H9 (cell line): ENCODE measurements at regions not wholly inside any gene's neighbourhood (a gene's known extent, or its start where the extent isn't known, plus 50 kb on each side); places are given as distances from the start of the nearest gene placed in this dataset.

Experiments used
- DNase-seq: peaks from one replicate; pipeline ENCODE4 v3.0.0-alpha.2; 2017
- H2AFZ ChIP-seq: one replicate; pipeline ENCODE4 v1.6.1; 2013; ENCODE audit warnings: mild to moderate bottlenecking, low read length, control low read depth, moderate library complexity
- H2AK5ac ChIP-seq: 2 replicates; pipeline ENCODE4 v1.6.1; 2013; ENCODE audit warnings: low read length, control low read depth, mixed read lengths; ENCODE audit not compliant: insufficient read length
- H2BK120ac ChIP-seq: one replicate; pipeline ENCODE4 v1.6.1; 2013; ENCODE audit warnings: low read depth, mild to moderate bottlenecking, low read length, control low read depth, inconsistent platforms; ENCODE audit not compliant: poor library complexity, severe bottlenecking
- H2BK12ac ChIP-seq: 2 replicates; pipeline ENCODE4 v1.6.1; 2013; ENCODE audit warnings: low read length, control low read depth, mixed read lengths, low read depth; ENCODE audit not compliant: insufficient read length
- H2BK15ac ChIP-seq: 2 replicates; pipeline ENCODE4 v1.6.1; 2013; ENCODE audit warnings: low read depth, low read length, control low read depth
- H2BK20ac ChIP-seq: one replicate; pipeline ENCODE4 v1.6.1; 2013; ENCODE audit warnings: low read depth, mild to moderate bottlenecking, low read length, control low read depth, inconsistent platforms; ENCODE audit not compliant: poor library complexity, severe bottlenecking
- H2BK5ac ChIP-seq: 2 replicates; pipeline ENCODE4 v1.6.1; 2013; ENCODE audit warnings: low read length, control low read depth, mixed read lengths; ENCODE audit not compliant: insufficient read length
- H3K14ac ChIP-seq: 2 replicates; pipeline ENCODE4 v1.6.1; 2013; ENCODE audit warnings: low read length, control low read depth; ENCODE audit not compliant: insufficient read depth
- H3K18ac ChIP-seq: 2 replicates; pipeline ENCODE4 v1.6.1; 2013; ENCODE audit warnings: low read depth, mild to moderate bottlenecking, mixed read lengths, low read length, control low read depth; ENCODE audit not compliant: insufficient read length
- H3K23ac ChIP-seq: 2 replicates; pipeline ENCODE4 v1.6.1; 2013; ENCODE audit warnings: low read length, control low read depth, mixed read lengths, low read depth; ENCODE audit not compliant: insufficient read length
- H3K23me2 ChIP-seq: 2 replicates; pipeline ENCODE4 v1.6.1; 2013; ENCODE audit warnings: low read depth, mild to moderate bottlenecking, mixed read lengths, low read length, control low read depth; ENCODE audit not compliant: insufficient read length, poor library complexity, severe bottlenecking
- H3K27ac ChIP-seq: 2 replicates; pipeline ENCODE4 v1.5.1; 2013; ENCODE audit warnings: low read length, control low read depth, mixed read lengths, low read depth; ENCODE audit not compliant: insufficient read length
- H3K27me3 ChIP-seq: 2 replicates; pipeline ENCODE4 v1.6.1; 2013; ENCODE audit warnings: low read length, control low read depth, inconsistent platforms; ENCODE audit not compliant: insufficient read depth
- H3K4ac ChIP-seq: 2 replicates; pipeline ENCODE4 v1.6.1; 2013; ENCODE audit warnings: low read depth, mild to moderate bottlenecking, control low read depth, inconsistent platforms, low read length, moderate library complexity
- H3K4me1 ChIP-seq: 2 replicates; pipeline ENCODE4 v1.6.1; 2013; ENCODE audit warnings: low read length, control low read depth, inconsistent platforms; ENCODE audit not compliant: insufficient read depth
- H3K4me2 ChIP-seq: 2 replicates; pipeline ENCODE4 v1.6.1; 2013; ENCODE audit warnings: low read length, control low read depth, mixed read lengths; ENCODE audit not compliant: insufficient read length, insufficient read depth
- H3K56ac ChIP-seq: 2 replicates; pipeline ENCODE4 v1.6.1; 2013; ENCODE audit warnings: low read depth, mild to moderate bottlenecking, mixed read lengths, low read length, control low read depth; ENCODE audit not compliant: insufficient read length
- H3K79me1 ChIP-seq: 2 replicates; pipeline ENCODE4 v1.6.1; 2013; ENCODE audit warnings: low read depth, mild to moderate bottlenecking, moderate library complexity, low read length, control low read depth, inconsistent platforms; ENCODE audit not compliant: insufficient read depth, poor library complexity, severe bottlenecking
- H3K79me2 ChIP-seq: 2 replicates; pipeline ENCODE4 v1.6.1; 2013; ENCODE audit warnings: low read length, control low read depth, inconsistent platforms; ENCODE audit not compliant: insufficient read depth
- H3K9ac ChIP-seq: 2 replicates; pipeline ENCODE4 v1.6.1; 2013; ENCODE audit warnings: low read length, control low read depth, mixed read lengths; ENCODE audit not compliant: insufficient read length; ENCODE audit errors: extremely low read depth
- H3K9me3 ChIP-seq: one replicate; pipeline ENCODE4 v1.6.1; 2013; ENCODE audit warnings: low read depth, low read length, inconsistent platforms; ENCODE audit not compliant: control insufficient read depth
- H3T11ph ChIP-seq: one replicate; pipeline ENCODE4 v1.6.1; 2013; ENCODE audit warnings: mild to moderate bottlenecking, low read length, control low read depth, inconsistent platforms
- H4K20me1 ChIP-seq: one replicate; pipeline ENCODE4 v1.6.1; 2013; ENCODE audit not compliant: control insufficient read depth, insufficient read length, insufficient read depth
- H4K5ac ChIP-seq: 2 replicates; pipeline ENCODE4 v1.6.1; 2013; ENCODE audit warnings: low read depth, mild to moderate bottlenecking, mixed read lengths, low read length, control low read depth; ENCODE audit not compliant: insufficient read length
- H4K8ac ChIP-seq: replicated peaks from 2 replicates; pipeline ENCODE4 v1.6.1; 2013; ENCODE audit warnings: low read length, control low read depth, mixed read lengths, low read depth; ENCODE audit not compliant: insufficient read length
- H4K91ac ChIP-seq: 2 replicates; pipeline ENCODE4 v1.6.1; 2013; ENCODE audit warnings: low read depth, mild to moderate bottlenecking, moderate library complexity, mixed read lengths, low read length, control low read depth; ENCODE audit not compliant: insufficient read length
- H3K27ac Mint-ChIP-seq, 3 experiments: 2 replicates in 2 of 3; 3 replicates in 1 of 3; pipeline ENCODE4 v1.8.0; 2020 to 2021; ENCODE audit warnings: mixed read lengths in 3 of 3, mild to moderate bottlenecking in 1 of 3, moderate library complexity in 1 of 3
- H3K27me3 Mint-ChIP-seq: 2 replicates; pipeline ENCODE4 v1.8.0; 2021; ENCODE audit warnings: low read depth, mild to moderate bottlenecking, moderate library complexity, mixed read lengths
- H3K36me3 Mint-ChIP-seq, 3 experiments: 2 replicates in 2 of 3; 3 replicates in 1 of 3; pipeline ENCODE4 v1.8.0; 2020 to 2021; ENCODE audit warnings: low read depth in 3 of 3, mixed read lengths in 3 of 3; ENCODE audit not compliant: insufficient read depth in 1 of 3
- H3K4me1 Mint-ChIP-seq, 2 experiments: 2 replicates each; pipeline ENCODE4 v1.8.0; 2020; ENCODE audit warnings: mixed read lengths in 2 of 2
- H3K4me3 Mint-ChIP-seq, 2 experiments: 2 replicates in 1 of 2; 3 replicates in 1 of 2; pipeline ENCODE4 v1.8.0; 2020 to 2021; ENCODE audit warnings: mild to moderate bottlenecking in 2 of 2, mixed read lengths in 2 of 2, moderate library complexity in 1 of 2
- H3K9me3 Mint-ChIP-seq, 2 experiments: 2 replicates in 1 of 2; 3 replicates in 1 of 2; pipeline ENCODE4 v1.8.0; 2020; ENCODE audit warnings: mild to moderate bottlenecking in 2 of 2, mixed read lengths in 2 of 2, moderate library complexity in 1 of 2
- WGBS: extraction: QIAGEN DNeasy Blood & Tissue Kit; methylation state at CpG from one replicate; pipeline ENCODE4 v1.1.7; 2013; ENCODE audit warnings: missing lambda C conversion rate, low lambda C conversion rate, mixed read lengths; ENCODE audit not compliant: insufficient read length; ENCODE audit errors: extremely low coverage; 5-methylcytosine and 5-hydroxymethylcytosine counted together
- TF ChIP-seq, protein P1 (sequence below): fragments of 200-600 bp; sonication (generic); conservative IDR thresholded peaks from 3 replicates; pipeline ENCODE4 v1.8.0; 2021; ENCODE audit warnings: antibody characterized with exemption, mild to moderate bottlenecking

DNA sequence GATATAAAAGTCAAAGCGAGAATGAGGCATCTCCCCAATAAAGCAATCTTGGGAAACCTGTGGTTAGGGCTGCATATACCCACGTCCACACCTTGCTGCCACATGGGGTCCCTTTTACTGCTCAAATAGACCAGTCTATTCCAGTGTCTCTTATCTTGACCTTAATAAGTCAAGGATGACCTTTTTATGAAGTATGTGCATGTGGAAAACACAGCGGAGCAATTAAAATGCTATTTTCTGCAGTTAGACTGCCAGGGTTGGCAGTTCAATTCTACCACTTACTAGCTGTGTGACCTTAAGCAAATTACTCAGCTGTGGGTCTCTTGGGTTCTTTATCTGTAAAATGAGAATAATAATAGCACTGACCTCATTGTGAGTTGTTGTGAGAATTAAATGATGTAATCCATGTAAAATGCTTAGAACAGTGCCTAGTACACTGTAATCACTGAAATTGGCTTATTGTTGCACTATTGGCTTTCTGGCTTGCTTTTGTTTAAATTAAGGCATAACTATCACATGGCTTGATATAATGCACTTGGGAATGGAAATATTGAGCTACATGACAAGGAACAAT, 67.8 kb upstream of the HSPB3 start:
- WGBS = no CpG with 5 or more reads among the region's 3 CpGs
- no peak overlapping the region for H3K23ac ChIP-seq
- H3K79me2 ChIP-seq = no peaks in the 10 kb centered on the region
- no peak overlapping the region for H4K5ac ChIP-seq
- H2AFZ ChIP-seq = no peak overlapping the region
- no peaks in the 10 kb centered on the region for H3K79me1 ChIP-seq
- Mint-ChIP-seq H3K9me3 (no peaks in the 10 kb centered on the region), H3K27me3 (no peaks in the 10 kb centered on the region), H3K4me3 (no peak overlapping the region), H3K36me3 (no peaks in the 10 kb centered on the region), H3K4me1 (peaks cover 4 to 7% of the 10 kb centered on the region in 2 experiments; a peak in 3 of 4 replicates), H3K27ac (no peak overlapping the region)
- DNase-seq = no peak
- no peak overlapping the region for H4K91ac ChIP-seq
- no peak overlapping the region for H2BK15ac ChIP-seq
- no peak overlapping the region for H2BK5ac ChIP-seq
- H4K8ac ChIP-seq = no peak overlapping the region
- no peak overlapping the region for H3K18ac ChIP-seq
- peaks cover 3% of the 10 kb centered on the region; the same call in 1 of the 2 replicates for H3K4me1 ChIP-seq
- H3K4me2 ChIP-seq = no peak overlapping the region
- no peak overlapping the region for H3K4ac ChIP-seq
- no peak overlapping the region for H3K14ac ChIP-seq
- H2BK12ac ChIP-seq = no peak overlapping the region
- no peak overlapping the region for H3T11ph ChIP-seq
- H3K56ac ChIP-seq = no peak overlapping the region
- H2BK120ac ChIP-seq = no peak overlapping the region
- H3K9ac ChIP-seq = no peak overlapping the region
- TF ChIP-seq, protein P1, sequence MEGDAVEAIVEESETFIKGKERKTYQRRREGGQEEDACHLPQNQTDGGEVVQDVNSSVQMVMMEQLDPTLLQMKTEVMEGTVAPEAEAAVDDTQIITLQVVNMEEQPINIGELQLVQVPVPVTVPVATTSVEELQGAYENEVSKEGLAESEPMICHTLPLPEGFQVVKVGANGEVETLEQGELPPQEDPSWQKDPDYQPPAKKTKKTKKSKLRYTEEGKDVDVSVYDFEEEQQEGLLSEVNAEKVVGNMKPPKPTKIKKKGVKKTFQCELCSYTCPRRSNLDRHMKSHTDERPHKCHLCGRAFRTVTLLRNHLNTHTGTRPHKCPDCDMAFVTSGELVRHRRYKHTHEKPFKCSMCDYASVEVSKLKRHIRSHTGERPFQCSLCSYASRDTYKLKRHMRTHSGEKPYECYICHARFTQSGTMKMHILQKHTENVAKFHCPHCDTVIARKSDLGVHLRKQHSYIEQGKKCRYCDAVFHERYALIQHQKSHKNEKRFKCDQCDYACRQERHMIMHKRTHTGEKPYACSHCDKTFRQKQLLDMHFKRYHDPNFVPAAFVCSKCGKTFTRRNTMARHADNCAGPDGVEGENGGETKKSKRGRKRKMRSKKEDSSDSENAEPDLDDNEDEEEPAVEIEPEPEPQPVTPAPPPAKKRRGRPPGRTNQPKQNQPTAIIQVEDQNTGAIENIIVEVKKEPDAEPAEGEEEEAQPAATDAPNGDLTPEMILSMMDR = no peak
- no peak overlapping the region for H2AK5ac ChIP-seq
- H3K9me3 ChIP-seq = no peaks in the 10 kb centered on the region
- no peak overlapping the region for H2BK20ac ChIP-seq
- no peaks in the 10 kb centered on the region for H3K27me3 ChIP-seq
- no peaks in the 10 kb centered on the region for H4K20me1 ChIP-seq
- no peaks in the 10 kb centered on the region for H3K23me2 ChIP-seq
- H3K27ac ChIP-seq = no peak overlapping the region
